IMR-90 (cell line): ENCODE measurements at regions not wholly inside any gene's neighbourhood (a gene's known extent, or its start where the extent isn't known, plus 50 kb on each side); places are given as distances from the start of the nearest gene placed in this dataset.

Source experiments
- ATAC-seq: fragments of 200-7000 bp; cut with Tn5 transposase; 2 replicates; pipeline ENCODE4 v1.9.1; 2020; ENCODE audit warnings: low read depth, mild to moderate bottlenecking, moderate library complexity
- BruUV-seq: library from RNA; stranded (reverse); fragments of 400-500 nt; replicated peaks from 2 replicates; lab custom pipeline; 2021; lab: Mats Ljungman, UMichigan
- CTCF ChIA-PET: fragments of 300-600 bp; formaldehyde crosslinking; extraction: SDS; loops from one replicate; lab custom pipeline; 2021; ENCODE audit warnings: antibody characterized with exemption; lab: Yijun Ruan, JAX
- POLR2A ChIA-PET: fragments of 300-600 bp; sonication (Branson Sonifier 250); formaldehyde crosslinking; loops from one replicate; lab custom pipeline; 2022; ENCODE audit warnings: antibody characterized with exemption; ENCODE audit not compliant: unreplicated experiment; lab: Charles Lee
- DNase-seq: peaks from one replicate; pipeline ENCODE4 v3.0.0; 2013
- H2AFZ ChIP-seq: replicated peaks from 2 replicates; pipeline ENCODE3; 2013; ENCODE audit warnings: low read length, mild to moderate bottlenecking; ENCODE audit not compliant: poor library complexity
- H2AK5ac ChIP-seq: 2 replicates; pipeline ENCODE4 v1.6.1; 2013; ENCODE audit warnings: low read depth, low read length, inconsistent platforms
- H2AK9ac ChIP-seq: replicated peaks from 2 replicates; pipeline ENCODE3; 2013; ENCODE audit warnings: mild to moderate bottlenecking, low read depth, low read length, moderate library complexity; ENCODE audit not compliant: poor library complexity
- H2BK120ac ChIP-seq: 2 replicates; pipeline ENCODE4 v1.6.1; 2013; ENCODE audit warnings: low read depth, low read length, inconsistent platforms
- H2BK15ac ChIP-seq: 3 replicates; pipeline ENCODE4 v1.6.1; 2013; ENCODE audit warnings: low read depth, low read length, inconsistent platforms
- H2BK20ac ChIP-seq: 2 replicates; pipeline ENCODE4 v1.6.1; 2013; ENCODE audit warnings: low read depth, mild to moderate bottlenecking, inconsistent platforms, low read length, moderate library complexity
- H2BK5ac ChIP-seq: 2 replicates; pipeline ENCODE4 v1.6.1; 2013; ENCODE audit warnings: mild to moderate bottlenecking, low read depth, low read length, inconsistent platforms; ENCODE audit not compliant: poor library complexity, severe bottlenecking
- H3K14ac ChIP-seq: replicated peaks from 2 replicates; pipeline ENCODE4 v1.6.1; 2013; ENCODE audit warnings: low read depth, low read length, inconsistent platforms
- H3K18ac ChIP-seq: 2 replicates; pipeline ENCODE4 v1.6.1; 2013; ENCODE audit warnings: low read depth, low read length, control low read depth
- H3K23ac ChIP-seq: 2 replicates; pipeline ENCODE4 v1.6.1; 2013; ENCODE audit warnings: low read depth, low read length, inconsistent platforms
- H3K27ac ChIP-seq: 2 replicates; pipeline ENCODE4 v1.5.1; 2013; ENCODE audit warnings: mild to moderate bottlenecking, control low read depth, low read length; ENCODE audit not compliant: insufficient read depth
- H3K27me3 ChIP-seq: 2 replicates; pipeline ENCODE4 v1.6.1; 2013; ENCODE audit warnings: low read length; ENCODE audit not compliant: control insufficient read depth, insufficient read depth
- H3K36me3 ChIP-seq: 2 replicates; pipeline ENCODE4 v1.6.1; 2013; ENCODE audit warnings: low read length, mixed read lengths; ENCODE audit not compliant: control insufficient read depth, insufficient read depth
- H3K4ac ChIP-seq: 2 replicates; pipeline ENCODE4 v1.6.1; 2013; ENCODE audit warnings: low read depth, low read length, inconsistent platforms
- H3K4me1 ChIP-seq: 2 replicates; pipeline ENCODE4 v1.6.1; 2013; ENCODE audit warnings: low read length, mixed read lengths; ENCODE audit not compliant: control insufficient read depth, insufficient read depth
- H3K4me2 ChIP-seq: 2 replicates; pipeline ENCODE4 v1.6.1; 2013; ENCODE audit warnings: low read depth, mild to moderate bottlenecking, control low read depth, low read length, moderate library complexity
- H3K4me3 ChIP-seq: 2 replicates; pipeline ENCODE4 v1.5.1; 2013; ENCODE audit warnings: low read depth, mild to moderate bottlenecking, control low read depth, low read length, moderate library complexity; ENCODE audit not compliant: insufficient read depth
- H3K56ac ChIP-seq: 2 replicates; pipeline ENCODE4 v1.6.1; 2013; ENCODE audit warnings: low read length, inconsistent platforms; ENCODE audit not compliant: insufficient read depth; ENCODE audit errors: extremely low read depth
- H3K79me1 ChIP-seq, 2 experiments: 2 replicates each; pipeline ENCODE4 v1.6.1; 2013; ENCODE audit warnings: low read length in 2 of 2, inconsistent platforms in 1 of 2, low read depth in 1 of 2
- H3K9ac ChIP-seq: 2 replicates; pipeline ENCODE4 v1.6.1; 2013; ENCODE audit warnings: low read depth, low read length, control low read depth
- H3K9me1 ChIP-seq: 2 replicates; pipeline ENCODE4 v1.6.1; 2013; ENCODE audit warnings: low read length, inconsistent platforms; ENCODE audit not compliant: insufficient read depth
- H3K9me3 ChIP-seq: 2 replicates; pipeline ENCODE4 v1.6.1; 2013; ENCODE audit warnings: low read length; ENCODE audit not compliant: control insufficient read depth, insufficient read depth
- H4K20me1 ChIP-seq: 2 replicates; pipeline ENCODE4 v1.6.1; 2013; ENCODE audit warnings: low read length, inconsistent platforms; ENCODE audit not compliant: insufficient read depth
- H4K5ac ChIP-seq: 2 replicates; pipeline ENCODE4 v1.6.1; 2013; ENCODE audit warnings: mild to moderate bottlenecking, low read depth, low read length, control low read depth
- H4K8ac ChIP-seq, 2 experiments: 2 replicates each; pipeline ENCODE4 v1.6.1; 2013; ENCODE audit warnings: low read depth in 2 of 2, low read length in 2 of 2, control low read depth in 1 of 2, inconsistent platforms in 1 of 2
- H4K91ac ChIP-seq: 2 replicates; pipeline ENCODE4 v1.6.1; 2013; ENCODE audit warnings: low read depth, low read length, inconsistent platforms; ENCODE audit not compliant: insufficient read depth
- BHLHE40 ChIP-seq: fragments of 150-350 bp; IDR thresholded peaks from 2 replicates; pipeline ENCODE4 v1.6.1; 2016; ENCODE audit warnings: mild to moderate bottlenecking, low read depth, low read length
- CEBPB ChIP-seq: IDR thresholded peaks from 2 replicates; pipeline ENCODE4 v1.6.1; 2012; ENCODE audit warnings: low read depth, low read length, improper control_type of control experiment
- SMC3 ChIP-seq: fragments of 150-350 bp; IDR thresholded peaks from 2 replicates; pipeline ENCODE4 v1.6.1; 2016; ENCODE audit warnings: low read depth, mild to moderate bottlenecking, antibody characterized with exemption, low read length, moderate library complexity
- WGBS, 2 experiments: methylation state at CpG; one replicate each; pipeline versions ENCODE4 v1.1.5 to v1.1.7; 2013; ENCODE audit warnings: missing lambda C conversion rate in 2 of 2; ENCODE audit not compliant: insufficient read length in 1 of 2; ENCODE audit errors: extremely low coverage in 2 of 2; 5-methylcytosine and 5-hydroxymethylcytosine counted together
- dilution Hi-C: fragments of 300-500 bp; cut with HindIII; formaldehyde crosslinking; loops from one replicate; pipeline ENCODE4 v1.14.3; 2018; ENCODE audit warnings: low sequenced_read_pairs; ENCODE audit not compliant: unreplicated experiment
- in situ Hi-C: fragments of 300-500 bp; cut with MboI; formaldehyde crosslinking; loops from 3 replicates; pipeline ENCODE4 v1.14.3; 2019; ENCODE audit warnings: low sequenced_read_pairs, inconsistent platforms, mixed read lengths
- intact Hi-C: fragments of 100-400 bp; cut with micrococcal nuclease; formaldehyde crosslinking; loops from 2 replicates; pipeline ENCODE4 v1.10.0; 2022

DNA sequence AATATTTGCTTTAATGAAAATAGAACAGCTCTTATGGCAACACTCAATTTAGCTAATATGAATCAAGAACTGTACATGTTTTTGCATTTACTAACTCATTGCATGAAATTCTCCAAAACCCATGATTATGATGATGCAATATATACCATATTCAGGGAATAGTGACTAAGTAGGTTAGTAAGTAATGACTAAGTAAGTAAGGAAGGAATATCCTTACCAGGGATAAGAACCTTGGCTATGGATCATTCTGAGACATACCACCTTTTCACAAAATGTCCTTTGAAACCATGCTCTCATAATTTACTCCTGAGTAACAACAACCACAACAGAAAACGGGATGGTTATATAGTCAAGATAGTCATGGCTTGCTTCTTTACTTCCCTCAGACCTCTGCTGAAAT is 1513.0 kb downstream of the STIM2 start:
- ATAC-seq, result no peak
- dilution Hi-C loops (no loop called here), intact Hi-C loops (no loop called here), in situ Hi-C loops (no loop called here)
- Histone ChIP-seq H3K27ac (no peak overlapping the region), H3K4ac (no peak overlapping the region), H3K79me1 (no peaks in the 10 kb centered on the region), H2BK20ac (no peak overlapping the region), H3K14ac (no peak overlapping the region), H4K5ac (no peak overlapping the region), H3K4me3 (no peak overlapping the region), H3K36me3 (no peaks in the 10 kb centered on the region), H3K4me1 (no peaks in the 10 kb centered on the region; the same call in 1 of the 2 replicates), H3K18ac (peak overlapping the region; percentile 38; the same call in 1 of the 2 replicates), H4K20me1 (no peaks in the 10 kb centered on the region), H4K91ac (no peak overlapping the region), H3K4me2 (no peak overlapping the region), H3K9me3 (no peaks in the 10 kb centered on the region), H2AK9ac (no peak overlapping the region), H3K56ac (no peak overlapping the region), H3K27me3 (no peaks in the 10 kb centered on the region), H2BK5ac (peak overlapping the region; percentile 86), H2AK5ac (no peak overlapping the region), H2BK120ac (peak overlapping the region; percentile 34; the same call in 1 of the 2 replicates), H2BK15ac (no peak overlapping the region), H2AFZ (no peak overlapping the region), H4K8ac (no peak overlapping the region; a peak in 1 of 4 replicates), H3K9me1 (no peaks in the 10 kb centered on the region), H3K9ac (no peak overlapping the region), H3K23ac (no peak overlapping the region)
- no CpG with 5 or more reads among the region's 1 CpG for WGBS, 2 experiments
- DNase-seq, result peak; percentile 77
- ChIA-PET POLR2A (no interaction called here), CTCF (no interaction called here)
- TF ChIP-seq BHLHE40 (no peak), CEBPB (peak; percentile 98), SMC3 (no peak)
- no TSS peak for BruUV-seq
